Fibroblast of skin of left biceps (primary cell): ENCODE measurements at regions not wholly inside any gene's neighbourhood (a gene's known extent, or its start where the extent isn't known, plus 50 kb on each side); places are given as distances from the start of the nearest gene placed in this dataset.

Experiments used
- DNase-seq, 2 experiments: peaks; one replicate each; pipeline ENCODE4 v3.0.0-alpha.2; 2013; ENCODE audit warnings: low read depth in 2 of 2

DNA sequence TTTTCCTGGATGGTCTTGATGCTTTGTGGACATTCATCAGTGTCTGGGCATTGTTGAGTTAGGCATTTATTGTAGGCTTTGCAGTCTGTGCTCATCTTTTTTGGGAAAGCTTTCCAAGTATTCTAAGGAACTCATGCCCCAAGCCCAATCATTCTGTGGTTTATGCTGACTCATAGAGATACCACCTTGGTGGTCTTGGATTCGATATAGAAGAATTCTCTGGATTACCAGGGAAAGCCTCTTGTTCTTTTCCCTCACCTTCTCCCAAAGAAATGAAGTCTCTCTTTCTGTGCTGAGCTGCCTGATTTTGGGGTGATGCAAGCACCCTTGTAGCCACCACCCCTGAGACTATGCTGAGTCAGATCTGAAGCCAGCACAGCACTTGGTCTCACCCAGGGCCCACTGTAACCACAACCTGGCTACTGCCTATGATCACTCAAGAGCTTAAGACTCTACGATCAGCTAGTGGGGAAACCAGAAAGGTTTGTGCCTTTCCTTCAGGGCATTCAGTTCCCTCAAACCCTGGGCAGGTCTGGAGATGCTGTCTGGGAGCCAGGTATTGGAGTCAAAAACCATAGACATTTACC is 422.6 kb downstream of the NUF2 start:
- peak in 1 of 2 experiments; percentile 10 for DNase-seq

GRCh38 chr1:163745204-163745603 is 423.4 kb downstream of the NUF2 start:
- DNase-seq = no peak

DNA sequence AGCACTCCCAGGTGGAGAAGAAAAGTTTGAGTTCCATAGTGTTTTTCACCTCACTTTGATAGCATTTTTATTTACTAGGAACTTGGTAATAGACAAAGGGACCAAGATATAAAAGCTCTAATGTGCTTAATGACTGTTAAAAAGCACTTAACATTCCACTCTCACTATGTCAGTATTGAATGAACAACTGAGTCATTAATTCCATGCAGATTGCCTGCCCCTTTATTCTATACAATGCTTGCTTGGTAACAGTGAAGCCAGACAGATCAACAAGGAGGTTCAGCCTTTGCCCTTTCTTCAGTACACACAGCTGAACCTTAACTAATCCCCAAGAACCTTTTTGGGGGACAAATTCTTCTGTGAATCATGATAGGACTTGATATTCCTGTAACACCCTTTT is 425.5 kb downstream of the NUF2 start:
- peak; percentile 18 to 26 for DNase-seq

DNA sequence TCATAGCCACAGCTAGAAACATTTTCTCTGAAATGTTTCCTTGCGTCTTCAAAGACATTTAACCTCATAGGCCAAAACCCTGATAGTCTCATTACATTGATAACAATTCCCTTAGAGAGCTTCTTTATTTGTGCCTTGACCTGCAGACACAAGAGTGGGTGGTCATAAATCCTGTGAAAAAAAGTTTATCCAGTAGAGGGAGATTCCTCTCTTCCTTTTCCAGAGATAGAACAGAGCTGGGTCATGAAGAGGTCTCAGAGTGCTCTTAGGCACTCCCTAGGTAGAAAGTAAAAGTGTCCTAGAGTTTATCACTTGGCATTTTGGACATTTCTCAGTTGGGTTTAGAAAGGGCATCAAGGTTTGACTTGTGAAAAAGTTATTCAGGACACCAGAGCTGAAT is 426.1 kb downstream of the NUF2 start:
- no peak for DNase-seq

- DNase-seq = no peak
Measured at GRCh38 chr1:163758977-163759670, 437.4 kb downstream of the NUF2 start.

DNA sequence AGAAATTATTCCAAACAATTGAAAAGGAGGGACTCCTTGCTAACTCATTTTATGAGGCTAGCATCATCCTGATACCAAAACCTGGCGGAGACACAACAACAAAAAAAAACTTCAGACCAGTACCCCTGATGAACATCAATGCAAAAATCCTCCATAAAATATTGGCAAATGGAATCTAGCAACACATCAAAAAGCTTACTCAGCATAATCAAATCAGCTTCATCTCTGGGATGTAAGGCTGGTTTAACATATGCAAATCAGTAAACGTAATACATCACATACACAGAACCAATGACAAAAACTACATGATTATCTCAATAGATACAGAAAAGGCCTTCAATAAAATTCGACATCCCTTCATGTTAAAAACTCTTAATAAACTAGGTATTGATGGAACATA is 440.1 kb downstream of the NUF2 start:
- DNase-seq = no peak

- DNase-seq = no peak
Measured at GRCh38 chr1:163766257-163766918, 444.6 kb downstream of the NUF2 start.

DNA sequence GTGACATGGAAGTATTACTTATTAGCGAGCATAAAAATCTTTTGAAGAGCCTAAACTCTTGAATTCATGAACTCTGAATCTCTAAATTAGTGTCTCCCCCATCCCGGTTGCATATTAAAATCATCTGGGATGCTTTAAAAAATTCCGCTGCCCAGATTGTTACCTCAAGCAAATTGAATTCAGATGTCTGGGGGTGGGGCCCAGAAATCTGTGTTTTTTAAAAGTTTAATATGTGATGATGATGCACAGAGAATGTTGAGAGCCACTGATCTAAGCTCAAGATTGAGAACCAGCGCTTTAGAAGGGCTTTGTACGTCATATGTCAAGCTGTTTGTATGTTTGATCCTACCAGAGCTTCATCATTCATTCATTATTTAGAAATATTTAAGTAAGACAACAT is 446.8 kb downstream of the NUF2 start:
- peak; percentile 40 to 44 for DNase-seq

- no peak for DNase-seq
Measured at GRCh38 chr1:163770265-163770664, 448.5 kb downstream of the NUF2 start.

DNA sequence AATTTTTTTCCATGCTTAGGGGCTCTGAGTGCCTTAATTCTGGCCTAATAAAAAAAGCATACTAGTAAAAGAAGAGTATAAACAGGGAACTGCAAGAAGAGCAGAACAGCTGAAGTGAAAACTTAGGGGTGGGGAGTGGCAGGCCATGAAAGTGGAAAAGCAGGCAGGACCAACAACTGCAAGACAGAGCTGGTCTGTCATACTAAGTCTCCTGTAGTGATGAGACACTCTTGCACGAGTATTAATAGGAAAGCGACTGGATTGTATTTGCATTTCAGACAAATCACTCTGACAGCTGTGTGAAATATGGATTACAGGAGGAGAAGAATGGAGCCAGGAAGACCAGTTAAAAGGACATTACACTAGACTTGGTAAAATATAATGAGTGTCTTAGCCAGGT is 449.9 kb downstream of the NUF2 start:
- no peak for DNase-seq

- DNase-seq = no peak
Measured at GRCh38 chr1:163772246-163772645, 450.5 kb downstream of the NUF2 start.

DNA sequence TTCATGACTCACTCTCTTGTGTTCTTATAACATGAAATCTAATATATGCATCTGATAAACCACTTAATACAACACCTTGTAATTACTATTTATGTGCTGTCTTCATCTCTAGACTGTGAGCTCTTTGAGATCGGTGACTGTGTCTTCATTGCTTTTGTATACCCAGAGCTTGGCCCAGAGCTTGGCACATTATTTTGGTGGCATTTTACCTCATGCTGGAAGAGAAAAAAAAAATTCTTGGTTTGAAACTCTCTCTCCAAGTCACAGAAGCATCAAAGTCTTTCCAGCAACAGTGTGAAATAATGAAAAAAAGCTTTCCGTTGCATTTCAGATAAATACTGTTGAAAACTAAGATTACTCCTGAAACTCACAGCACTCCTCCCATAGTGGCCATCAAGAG is 451.6 kb downstream of the NUF2 start:
- no peak for DNase-seq

DNA sequence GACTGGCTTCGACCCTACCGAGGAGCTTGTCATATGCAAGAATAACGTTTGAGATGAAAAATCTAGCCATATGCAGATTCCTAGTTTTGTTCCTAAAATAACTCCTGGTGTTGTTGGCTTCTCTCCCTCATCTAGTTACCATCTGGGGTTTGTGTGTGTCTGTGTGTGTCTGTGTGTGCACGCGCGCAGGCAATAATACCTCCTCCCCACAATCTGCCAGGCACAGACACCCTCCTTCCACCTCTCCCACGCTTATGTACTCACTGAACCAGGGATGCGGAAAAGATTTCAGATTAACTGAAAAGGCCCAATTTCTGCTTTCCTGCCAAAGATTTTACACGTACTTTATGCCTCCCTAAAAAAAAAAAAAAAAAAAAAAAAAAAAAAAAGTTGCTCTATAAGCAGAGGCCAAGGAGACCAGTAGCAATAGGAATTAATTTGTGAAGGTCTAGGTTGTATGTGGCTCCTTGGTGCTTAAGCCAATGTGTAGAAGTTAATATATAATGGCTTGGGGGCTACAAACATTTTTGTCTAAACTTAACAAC is 452.7 kb downstream of the NUF2 start:
- no peak for DNase-seq

DNA sequence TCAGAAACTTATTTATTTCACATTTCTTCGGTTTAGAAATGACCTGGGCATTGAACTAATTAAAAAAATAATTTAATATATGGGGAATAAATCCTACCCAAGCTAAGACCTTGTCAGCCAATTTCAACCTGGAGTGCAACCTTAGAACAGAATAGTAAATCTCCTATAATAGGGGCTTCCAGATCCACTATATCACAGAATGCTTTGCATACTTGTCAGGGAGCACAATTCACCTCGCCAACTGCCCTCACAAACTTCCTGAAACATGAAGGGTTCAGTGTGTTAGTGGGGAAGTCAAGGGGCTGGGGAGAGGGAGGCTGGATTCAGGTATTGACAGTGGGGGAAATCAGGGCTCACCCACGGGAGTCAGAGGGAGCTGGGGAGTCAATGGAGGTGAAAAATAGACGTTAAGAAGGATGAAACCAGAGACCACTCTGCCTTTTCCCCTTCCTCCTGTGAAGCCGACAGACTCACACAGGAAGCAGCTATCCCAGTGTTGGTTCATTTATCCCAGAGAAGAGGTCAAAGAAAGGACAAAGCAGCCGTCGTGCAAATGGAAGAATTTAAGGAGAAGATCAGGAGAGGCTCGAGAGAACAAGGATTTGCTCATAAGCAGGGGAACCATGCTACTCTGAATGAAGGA is 453.3 kb downstream of the NUF2 start:
- no peak for DNase-seq

DNA sequence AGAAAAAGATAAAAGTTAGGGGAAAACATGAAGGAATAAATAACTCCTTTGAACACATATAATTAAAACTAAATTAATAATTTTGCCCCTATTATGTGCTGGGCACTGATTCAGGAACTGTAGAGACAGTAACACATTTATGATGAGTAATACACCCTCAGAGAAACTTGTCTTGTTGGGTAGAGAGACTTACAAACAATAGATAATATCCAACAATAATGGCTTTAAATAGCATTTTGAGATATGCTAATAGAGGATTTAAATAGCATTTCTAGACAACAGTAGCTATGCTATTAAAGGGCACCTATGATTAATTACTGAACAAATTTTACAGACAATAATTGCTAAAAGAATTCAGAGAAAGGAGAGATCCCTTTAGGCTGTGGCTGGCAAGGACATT is 455.5 kb downstream of the NUF2 start:
- no peak for DNase-seq

DNA sequence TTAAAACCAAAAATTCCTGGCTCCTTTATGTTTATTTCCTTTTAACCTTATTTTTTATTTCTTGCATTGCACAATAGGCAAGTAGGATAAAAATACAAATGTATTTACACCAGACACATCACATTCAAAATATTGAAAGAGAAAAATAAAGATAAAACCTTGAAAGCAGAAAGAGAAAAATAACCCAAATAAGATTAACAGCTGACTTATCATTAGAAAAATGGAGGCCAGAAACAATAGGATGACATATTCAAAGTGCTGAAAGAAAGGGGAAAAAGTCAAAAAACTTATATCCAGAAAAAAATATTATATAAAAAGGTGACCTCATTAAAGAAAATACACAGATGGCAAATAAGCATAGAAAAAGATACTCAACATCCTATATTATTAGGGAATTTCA is 459.4 kb downstream of the NUF2 start:
- DNase-seq = no peak

GRCh38 chr1:163785868-163786405 is 464.2 kb downstream of the NUF2 start:
- DNase-seq = no peak

GRCh38 chr1:163789911-163790310 is 468.2 kb downstream of the NUF2 start:
- no peak for DNase-seq

DNA sequence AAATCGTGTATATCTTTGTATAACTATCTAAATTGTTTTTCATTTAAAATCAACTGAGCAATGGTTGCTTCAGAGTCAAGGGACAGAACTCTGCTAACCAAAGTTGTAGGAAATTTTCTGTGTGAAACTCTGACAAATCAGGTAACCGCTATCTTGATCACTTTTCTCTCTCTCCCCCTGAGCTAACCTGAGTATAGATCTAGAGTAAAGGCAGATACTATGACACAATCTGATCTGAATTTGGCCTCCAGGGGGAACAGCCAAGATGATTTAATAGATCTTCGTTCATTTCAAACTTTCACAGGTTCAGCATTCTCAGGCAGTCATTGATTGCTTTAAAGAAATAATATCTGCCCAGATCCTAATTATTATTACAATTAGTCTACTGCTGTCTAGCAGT is 472.8 kb downstream of the NUF2 start:
- DNase-seq = no peak

DNA sequence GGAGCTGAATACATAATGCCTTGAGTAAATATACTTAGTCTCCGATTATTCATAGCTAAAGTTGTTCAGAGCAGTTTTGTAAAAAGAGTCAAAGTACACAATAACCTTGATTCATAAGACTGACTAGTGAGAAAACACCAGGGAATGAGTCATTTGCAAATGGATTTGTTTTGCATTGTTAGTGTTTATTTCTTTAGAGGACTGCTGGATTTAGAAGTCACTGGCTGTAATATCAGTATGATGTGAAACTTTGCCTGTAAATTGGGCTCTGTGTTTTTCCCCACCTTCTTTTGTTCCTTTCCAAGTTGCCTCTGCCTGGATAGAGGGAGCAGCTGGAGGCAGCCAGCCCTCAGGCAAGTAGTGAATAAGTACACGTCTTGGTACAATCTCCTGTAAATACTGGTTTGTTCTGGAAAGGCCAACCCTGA is 474.7 kb downstream of the NUF2 start:
- DNase-seq = no peak

DNA sequence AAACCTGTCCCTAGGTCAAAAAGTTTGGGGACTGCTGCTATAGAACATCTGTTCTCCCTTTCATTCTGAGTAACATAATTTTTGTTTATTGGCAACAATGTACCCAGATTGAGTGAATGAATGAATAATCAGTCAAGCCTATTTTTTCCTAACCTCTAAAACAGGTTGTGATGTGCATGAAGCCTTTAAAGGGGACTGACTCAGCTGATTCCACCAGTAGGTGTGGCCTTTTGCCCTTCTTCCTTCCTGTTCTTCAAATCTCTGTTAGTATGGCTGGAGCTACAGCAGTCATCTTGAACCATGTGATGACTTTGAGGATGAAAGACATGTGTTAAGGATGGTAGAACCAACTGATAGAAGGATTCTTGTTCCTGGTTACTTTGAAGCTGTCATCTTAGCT is 476.1 kb downstream of the NUF2 start:
- no peak for DNase-seq

GRCh38 chr1:163799190-163799805 is 477.5 kb downstream of the NUF2 start:
- no peak for DNase-seq
